Stimulated activated CD4-positive, alpha-beta T cell treated with anti-CD3 and anti-CD28 coated beads, Interleukin-4, amount 100 ng/mL, for 4 hours (primary cell): ENCODE measurements at regions not wholly inside any gene's neighbourhood (a gene's known extent, or its start where the extent isn't known, plus 50 kb on each side); places are given as distances from the start of the nearest gene placed in this dataset.

Experiments used
- DNase-seq, 2 experiments: peaks; one replicate each; pipeline ENCODE4 v3.0.0-alpha.2; 2020

- no peak for DNase-seq
Measured at GRCh38 chr13:109880371-109881346, 94.3 kb upstream of the IRS2 start.

GRCh38 chr13:109879338-109879737 lies 93.0 kb upstream of the IRS2 start:
- no peak for DNase-seq

DNA sequence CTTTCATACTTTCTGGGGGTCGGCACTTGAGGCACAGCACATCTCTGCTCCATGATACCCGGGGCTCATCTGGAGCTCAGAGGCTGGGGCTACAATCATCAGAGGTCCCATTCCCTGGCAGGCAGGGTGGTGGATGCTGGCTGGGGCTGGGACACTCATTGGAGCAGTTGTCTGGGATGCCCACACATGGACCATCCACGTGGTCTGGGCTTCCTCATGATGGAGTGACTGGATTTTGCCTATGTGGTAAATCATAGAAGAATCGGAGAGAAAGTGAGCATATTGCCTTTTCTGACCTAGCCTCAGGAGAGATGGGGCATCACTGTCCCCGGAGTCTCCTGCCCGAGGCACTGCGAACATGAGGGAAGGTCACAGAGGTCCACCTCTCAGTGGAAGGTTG lies 91.4 kb upstream of the IRS2 start:
- no peak for DNase-seq

DNA sequence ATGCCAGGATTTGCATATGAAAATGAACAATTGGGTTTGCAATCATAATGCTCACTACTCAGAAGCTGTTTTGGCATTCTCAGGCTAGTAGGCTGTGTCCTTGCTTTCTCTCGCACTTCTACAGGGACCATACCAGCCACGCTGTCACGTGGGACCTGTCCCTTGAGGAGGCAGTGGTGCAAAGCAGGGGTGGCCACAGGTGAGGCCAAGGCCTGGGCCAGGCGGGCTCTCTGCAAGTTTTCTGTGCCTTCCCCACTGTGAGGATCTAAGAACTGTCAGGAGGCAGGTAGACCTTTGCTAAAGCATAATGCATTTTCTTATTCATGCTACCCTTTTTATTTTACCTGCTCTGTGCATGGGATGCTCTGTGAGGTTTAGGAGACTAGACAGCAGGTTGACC lies 89.4 kb upstream of the IRS2 start:
- DNase-seq: no peak

DNA sequence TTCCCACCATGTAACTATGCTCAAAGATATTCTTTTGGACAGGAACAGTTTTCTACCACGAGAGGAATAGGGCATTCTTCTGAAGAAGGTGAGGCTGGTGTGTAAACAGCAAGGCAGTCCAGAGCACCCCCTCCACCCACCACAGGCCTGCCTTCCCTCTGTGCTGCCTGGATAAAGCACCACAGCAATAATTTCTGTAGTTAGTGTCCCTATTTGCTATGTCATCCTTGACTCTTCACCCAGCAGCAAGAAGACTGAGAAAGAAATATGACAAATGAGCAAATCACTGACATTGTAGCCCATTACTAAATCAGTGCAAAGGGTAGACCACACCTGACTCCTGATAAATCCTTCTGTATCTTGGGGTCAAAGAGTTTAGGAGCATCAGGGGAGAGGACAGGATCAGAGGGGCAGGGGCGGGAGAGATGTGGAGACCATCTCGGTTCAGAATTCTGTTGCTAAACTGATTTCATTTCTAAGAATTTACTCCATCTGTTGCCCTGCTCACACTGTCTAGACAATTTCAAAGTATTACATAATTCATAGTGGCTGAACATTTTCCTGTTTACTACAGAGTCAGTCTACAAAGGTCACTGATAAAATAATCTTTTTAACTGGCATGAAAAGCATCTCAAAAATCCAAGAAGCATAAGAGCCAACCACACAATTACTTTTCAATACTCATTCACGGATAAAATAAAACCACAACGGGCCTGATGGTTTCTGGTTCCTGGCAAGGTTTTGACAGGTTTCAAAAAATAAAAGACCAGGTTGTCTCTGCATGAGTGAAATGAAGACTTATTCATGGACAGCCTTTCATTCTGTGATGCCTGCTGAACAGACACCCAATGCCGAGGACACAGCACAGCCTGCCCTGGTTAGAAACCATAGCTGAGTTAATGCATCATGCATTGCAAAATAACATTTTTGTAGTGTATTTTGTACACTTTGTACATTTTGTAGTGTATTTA lies 88.4 kb upstream of the IRS2 start:
- DNase-seq: no peak

DNA sequence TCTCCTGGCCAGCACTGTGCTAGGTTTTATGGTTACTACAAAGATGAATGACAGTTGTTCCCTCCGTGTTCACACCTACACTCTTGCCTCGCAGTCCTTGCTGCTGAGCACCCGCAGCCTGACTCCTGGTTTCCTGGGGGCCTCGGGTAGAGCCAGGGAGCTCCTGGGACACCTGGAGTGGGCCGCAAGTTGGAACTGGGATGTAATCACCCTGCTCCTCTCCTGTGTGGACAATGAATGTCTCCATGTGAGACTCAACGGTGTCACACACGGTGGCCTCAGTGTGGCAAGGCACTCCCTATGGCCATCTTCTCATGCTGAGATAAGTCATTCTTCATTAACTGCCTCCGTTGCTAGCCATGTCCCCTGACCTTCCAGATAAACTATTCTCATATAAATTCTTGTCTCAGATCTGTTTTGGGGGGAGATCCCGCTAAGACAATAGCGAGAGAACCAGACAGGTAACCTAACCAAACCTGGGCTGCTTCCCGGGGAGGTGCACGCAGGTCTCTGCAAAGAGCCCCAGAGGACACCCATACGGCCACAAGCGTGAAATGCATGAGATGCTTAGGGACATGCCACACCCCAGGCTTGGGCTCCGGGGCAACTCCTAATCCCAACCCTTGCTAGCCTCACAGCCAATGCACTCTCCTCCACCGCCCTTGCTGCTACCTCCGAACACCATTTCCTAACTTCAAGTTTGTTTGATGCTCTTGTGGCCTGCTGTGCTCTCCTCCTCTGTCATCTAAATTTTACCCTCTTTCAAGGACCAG lies 87.2 kb upstream of the IRS2 start:
- no peak for DNase-seq

DNA sequence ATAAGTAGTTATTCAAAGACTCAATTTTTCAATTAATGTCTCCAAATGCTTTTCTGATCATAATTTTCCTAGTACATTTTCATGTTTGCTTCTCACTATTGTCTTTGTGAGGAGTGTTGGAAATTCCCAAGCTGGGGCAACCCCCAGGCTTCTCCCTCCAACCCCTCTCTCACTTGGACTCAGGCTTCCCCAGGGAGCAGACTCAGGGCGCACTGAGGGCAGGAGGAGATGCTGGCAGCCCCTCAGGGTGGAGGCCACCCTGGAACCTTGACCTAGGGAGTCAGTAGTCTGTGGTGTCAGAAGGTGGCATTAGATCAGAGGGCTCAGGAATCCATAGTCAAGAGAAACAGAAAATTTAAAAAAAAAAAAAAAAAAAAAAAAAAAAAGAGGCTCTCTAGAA lies 86.5 kb upstream of the IRS2 start:
- DNase-seq: no peak

- DNase-seq: no peak
Measured at GRCh38 chr13:109870696-109871370, 84.5 kb upstream of the IRS2 start.

GRCh38 chr13:109870274-109870673 lies 83.9 kb upstream of the IRS2 start:
- DNase-seq: no peak

DNA sequence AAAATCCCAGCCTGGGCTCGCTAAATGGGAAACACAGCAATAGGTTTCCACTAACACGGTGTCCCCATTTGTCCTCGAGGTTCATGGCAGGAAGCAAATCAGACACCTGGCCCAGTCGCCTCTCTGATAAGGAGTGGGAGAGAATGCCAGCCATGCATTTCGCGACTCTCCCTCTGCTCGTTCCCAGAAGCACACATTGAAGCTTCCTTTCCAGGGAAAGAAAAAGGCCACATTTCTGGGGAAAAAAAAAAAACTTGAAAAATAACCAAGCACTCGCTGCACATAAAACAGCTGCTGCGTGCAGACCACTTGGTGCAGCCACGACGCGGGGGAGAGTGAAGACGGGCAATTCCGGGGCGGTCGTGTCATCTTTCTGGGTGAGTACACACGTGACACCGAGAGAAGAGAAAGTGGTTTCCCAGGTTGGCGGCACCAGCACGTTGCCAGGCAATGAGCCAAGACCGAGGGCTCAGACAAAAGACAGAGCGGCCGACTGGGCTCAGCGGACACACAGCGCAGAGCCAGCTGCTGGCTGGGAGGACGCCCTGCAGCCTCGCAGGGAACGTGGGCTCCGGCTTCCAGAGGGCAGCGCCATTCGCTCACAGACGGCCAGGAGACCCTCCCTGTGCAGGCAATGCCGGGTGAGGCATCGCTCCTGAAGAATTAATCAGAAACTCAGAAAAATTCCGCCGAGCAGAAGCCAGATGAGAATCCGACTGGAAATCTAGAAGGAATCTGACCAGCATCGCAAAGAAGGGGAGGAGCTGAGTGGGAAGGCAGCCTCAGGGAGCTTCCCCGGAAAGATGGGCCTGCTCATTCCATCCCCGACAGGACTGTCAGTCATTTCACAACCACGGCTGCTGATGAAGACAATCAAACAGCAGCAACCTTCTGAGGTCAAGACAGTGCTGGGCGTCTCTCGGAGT lies 83.2 kb upstream of the IRS2 start:
- peak; percentile 10 to 12 for DNase-seq

DNA sequence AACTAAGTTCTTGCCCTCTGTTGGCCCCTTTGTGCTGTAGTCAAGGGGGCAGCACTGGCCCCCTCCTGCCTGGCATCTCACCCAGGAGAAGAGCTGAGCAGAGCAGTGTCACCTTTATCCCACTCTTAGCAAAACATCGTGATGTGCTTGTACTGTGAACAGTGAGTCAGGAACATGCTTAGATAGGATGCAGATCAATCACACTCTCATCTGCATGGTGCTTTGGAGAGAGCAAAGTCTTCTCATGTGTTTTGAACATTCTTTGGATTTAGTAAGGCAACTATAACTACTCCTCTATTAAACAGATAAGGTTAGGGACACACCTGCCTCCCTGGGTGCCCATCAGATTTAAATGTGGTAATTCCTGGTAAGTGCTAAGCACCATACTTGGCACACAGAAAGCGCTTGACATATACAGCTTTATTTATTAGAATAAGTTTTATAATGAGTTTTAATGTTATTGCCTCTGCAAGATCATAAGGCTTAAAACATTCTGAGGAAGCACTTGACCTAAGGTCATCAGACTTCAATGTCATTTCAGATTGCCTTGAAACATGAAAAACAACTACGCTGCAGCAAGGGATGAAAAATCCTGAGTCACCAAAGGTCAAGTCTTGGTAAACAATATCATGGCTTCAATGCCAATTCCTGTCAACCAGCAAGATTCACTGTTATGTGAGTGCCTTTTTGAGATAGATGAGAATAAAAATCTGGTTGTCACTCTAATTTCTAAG lies 82.4 kb upstream of the IRS2 start:
- DNase-seq: no peak

GRCh38 chr13:109867766-109868165 lies 81.4 kb upstream of the IRS2 start:
- DNase-seq: no peak

DNA sequence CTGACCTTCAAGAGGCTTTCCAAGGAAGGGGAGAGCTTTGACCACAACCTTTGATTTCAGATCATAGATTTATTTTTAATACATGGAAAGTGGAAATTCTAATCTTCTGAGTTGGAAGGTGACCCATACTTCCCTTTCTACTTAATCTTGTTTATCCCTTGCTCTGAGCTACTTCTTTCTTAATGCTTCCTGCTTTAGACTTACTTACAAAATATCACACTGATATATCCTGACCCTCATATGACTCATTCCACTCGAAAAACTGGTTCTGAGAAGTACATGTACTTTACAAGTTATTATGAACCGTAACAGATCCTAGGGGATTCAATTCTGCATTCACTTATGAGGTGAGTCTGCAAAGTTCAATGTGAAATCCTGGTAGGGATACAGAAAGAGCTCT lies 76.2 kb upstream of the IRS2 start:
- no peak for DNase-seq

DNA sequence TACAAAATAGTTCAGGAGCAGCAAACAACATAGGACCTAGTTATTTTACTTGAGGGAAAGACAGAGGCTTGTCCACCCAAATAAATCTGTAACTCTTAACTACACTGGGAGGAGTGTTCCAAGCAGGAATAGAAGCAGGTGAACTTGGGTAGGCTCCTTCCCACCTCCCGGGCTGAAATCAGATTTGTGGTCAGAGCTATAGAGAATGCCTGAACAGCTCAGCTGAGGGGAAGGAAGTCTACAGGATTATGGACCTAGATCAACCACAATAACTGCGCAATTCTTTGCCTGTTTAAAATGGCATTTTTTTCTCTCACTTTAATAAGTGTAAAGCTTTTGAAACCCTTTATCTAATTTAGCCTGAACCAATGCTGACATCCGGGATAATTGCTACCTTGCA lies 73.5 kb upstream of the IRS2 start:
- DNase-seq: no peak

DNA sequence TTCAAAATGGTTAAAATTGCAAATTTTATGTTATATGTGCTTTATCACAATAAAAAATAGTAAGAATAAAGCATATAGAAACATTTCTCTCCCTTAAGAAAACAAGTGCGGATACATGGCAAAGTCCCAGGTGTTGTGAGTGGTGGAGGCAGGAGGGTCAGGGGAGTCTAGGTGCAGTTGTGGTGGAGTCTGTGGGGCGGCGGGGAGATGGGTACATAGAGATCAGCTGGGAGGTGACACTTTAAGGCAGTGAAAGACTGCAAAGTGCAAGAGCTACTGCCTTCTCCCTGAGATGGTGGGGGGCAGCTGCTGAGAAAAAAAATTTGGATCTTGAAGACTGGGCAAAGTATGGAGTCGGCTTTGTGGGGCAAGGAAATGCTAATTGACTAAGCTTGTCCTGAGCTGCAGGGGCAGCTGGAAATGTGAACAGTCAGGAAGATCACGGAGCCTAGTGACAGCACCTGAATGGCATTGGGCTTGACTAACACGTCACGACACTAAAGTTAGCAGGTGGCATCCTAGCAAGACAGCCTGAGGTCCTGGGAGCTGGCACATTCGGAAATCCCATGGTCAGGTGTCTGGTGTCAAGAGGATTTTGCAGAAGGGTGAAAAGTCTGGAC lies 72.9 kb upstream of the IRS2 start:
- no peak for DNase-seq

DNA sequence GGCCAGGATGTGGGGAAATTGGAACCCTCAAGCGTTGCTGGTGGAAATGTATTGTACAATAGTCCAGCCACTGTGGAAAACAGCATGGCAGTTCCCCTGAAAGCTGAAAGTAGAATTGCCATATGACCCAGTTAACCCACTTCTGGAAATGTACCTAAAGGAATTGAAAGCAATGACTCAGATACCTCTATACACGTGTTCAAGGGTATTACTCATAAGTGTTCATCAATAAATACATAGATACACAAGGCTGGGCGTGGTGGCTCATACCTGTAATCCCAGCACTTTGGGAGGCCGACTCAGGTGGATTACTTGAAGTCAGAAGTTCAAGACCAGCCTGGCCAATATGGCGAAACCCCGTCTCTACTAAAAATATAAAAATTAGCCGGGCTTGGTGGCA lies 71.9 kb upstream of the IRS2 start:
- DNase-seq: no peak

- no peak for DNase-seq
Measured at GRCh38 chr13:109857803-109858202, 71.4 kb upstream of the IRS2 start.

DNA sequence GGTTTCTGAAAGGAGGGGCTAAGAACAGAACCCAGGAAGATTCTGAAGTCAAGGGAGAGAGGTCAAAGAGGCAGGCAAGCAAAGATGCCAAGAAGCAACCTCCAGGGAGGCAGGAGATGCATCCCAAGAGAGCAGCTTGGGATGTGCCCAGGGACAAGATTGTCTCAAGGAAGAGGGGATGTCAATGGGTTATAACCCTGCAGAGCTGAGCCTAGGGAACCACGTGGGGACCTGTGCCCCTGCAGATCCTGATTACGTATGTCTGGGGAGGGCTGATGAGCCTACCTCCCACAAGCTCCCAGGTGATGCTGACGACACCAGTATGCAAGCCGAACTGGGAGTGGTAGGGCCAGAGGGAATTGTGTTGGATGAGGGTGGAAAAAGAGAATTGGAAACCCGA lies 70.9 kb upstream of the IRS2 start:
- no peak for DNase-seq

GRCh38 chr13:109856350-109856749 lies 70.0 kb upstream of the IRS2 start:
- DNase-seq: no peak

- no peak for DNase-seq
Measured at GRCh38 chr13:109853153-109853552, 66.8 kb upstream of the IRS2 start.
